Ishikawa (cell line): ENCODE measurements at regions not wholly inside any gene's neighbourhood (a gene's known extent, or its start where the extent isn't known, plus 50 kb on each side); places are given as distances from the start of the nearest gene placed in this dataset.

Experiments used
- CEBPB ChIP-seq: IDR thresholded peaks from 2 replicates; pipeline ENCODE4 v1.6.1; 2012
- CREB1 ChIP-seq: IDR thresholded peaks from 2 replicates; pipeline ENCODE4 v1.6.1; 2012; ENCODE audit warnings: low read depth
- EGR1 ChIP-seq: IDR thresholded peaks from 2 replicates; pipeline ENCODE4 v1.6.1; 2012
- EP300 ChIP-seq: IDR thresholded peaks from 2 replicates; pipeline ENCODE4 v1.6.1; 2012; ENCODE audit warnings: borderline replicate concordance
- FOXM1 ChIP-seq: IDR thresholded peaks from 2 replicates; pipeline ENCODE4 v1.6.1; 2012; ENCODE audit warnings: low read depth, borderline replicate concordance
- MAX ChIP-seq: IDR thresholded peaks from 2 replicates; pipeline ENCODE4 v1.6.1; 2012
- NFIC ChIP-seq: IDR thresholded peaks from 2 replicates; pipeline ENCODE4 v1.6.1; 2012
- RAD21 ChIP-seq: IDR thresholded peaks from 2 replicates; pipeline ENCODE4 v1.6.1; 2012; ENCODE audit warnings: low read depth
- REST ChIP-seq: IDR thresholded peaks from 2 replicates; pipeline ENCODE4 v1.6.1; 2012; ENCODE audit warnings: low read depth, mild to moderate bottlenecking
- TAF1 ChIP-seq: IDR thresholded peaks from 2 replicates; pipeline ENCODE4 v1.6.1; 2012; ENCODE audit warnings: low read depth, mild to moderate bottlenecking
- TCF12 ChIP-seq: IDR thresholded peaks from 2 replicates; pipeline ENCODE4 v1.6.1; 2012; ENCODE audit warnings: low read depth
- TEAD4 ChIP-seq: IDR thresholded peaks from 2 replicates; pipeline ENCODE4 v1.6.1; 2012
- YY1 ChIP-seq: IDR thresholded peaks from 2 replicates; pipeline ENCODE4 v1.6.1; 2012; ENCODE audit warnings: low read depth
- ZBTB7A ChIP-seq: IDR thresholded peaks from 2 replicates; pipeline ENCODE4 v1.6.1; 2012; ENCODE audit warnings: low read depth
- TF ChIP-seq, protein P1 (sequence below): IDR thresholded peaks from 2 replicates; pipeline ENCODE4 v1.6.1; 2012

DNA sequence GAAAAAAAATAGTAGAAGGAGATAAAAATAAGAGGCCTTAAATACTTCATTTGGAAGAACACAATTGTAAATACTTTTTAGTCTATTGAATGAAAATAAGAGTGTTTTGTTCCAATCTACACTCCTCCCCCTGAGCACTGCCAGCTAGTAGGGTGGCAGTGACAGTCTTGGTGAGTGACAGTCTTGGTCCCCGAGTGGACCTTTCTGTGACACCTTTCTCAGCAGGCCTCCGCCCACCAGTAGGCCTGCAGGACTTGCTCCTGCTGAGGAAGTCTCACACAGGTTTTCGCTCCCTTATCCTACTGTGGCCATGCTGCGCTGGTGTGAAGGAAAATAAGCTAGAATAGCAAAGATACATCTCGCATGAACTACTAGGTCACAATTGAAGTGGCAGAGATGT, 666.8 kb downstream of the NR4A2 start:
- no peak for TF ChIP-seq MAX
- TF ChIP-seq, protein P1, sequence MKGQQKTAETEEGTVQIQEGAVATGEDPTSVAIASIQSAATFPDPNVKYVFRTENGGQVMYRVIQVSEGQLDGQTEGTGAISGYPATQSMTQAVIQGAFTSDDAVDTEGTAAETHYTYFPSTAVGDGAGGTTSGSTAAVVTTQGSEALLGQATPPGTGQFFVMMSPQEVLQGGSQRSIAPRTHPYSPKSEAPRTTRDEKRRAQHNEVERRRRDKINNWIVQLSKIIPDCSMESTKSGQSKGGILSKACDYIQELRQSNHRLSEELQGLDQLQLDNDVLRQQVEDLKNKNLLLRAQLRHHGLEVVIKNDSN: no peak
- TF ChIP-seq CREB1: no peak

DNA sequence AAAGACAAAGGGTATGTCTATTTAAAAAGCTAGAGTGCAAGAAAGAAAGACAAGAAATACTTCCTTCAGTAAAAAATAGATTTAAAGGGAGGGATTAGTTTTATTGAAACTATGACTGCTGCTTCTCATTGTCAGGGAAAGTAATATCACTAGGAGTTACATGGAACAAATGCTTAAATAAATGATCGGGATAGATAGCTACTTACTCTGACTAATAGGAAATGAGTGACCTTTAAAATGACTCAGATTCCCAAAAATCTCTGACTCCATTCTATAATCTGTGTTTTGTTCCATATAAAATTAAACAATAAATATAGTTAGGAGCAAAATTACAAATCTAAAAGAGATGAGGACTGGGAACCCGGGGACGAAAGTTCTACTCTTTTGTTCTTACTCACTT, 669.3 kb downstream of the NR4A2 start:
- TF ChIP-seq TEAD4 (no peak), CREB1 (no peak), ZBTB7A (no peak), FOXM1 (no peak), TAF1 (no peak), RAD21 (no peak), CEBPB (no peak), TCF12 (no peak), REST (no peak), EP300 (no peak), EGR1 (no peak), YY1 (no peak), MAX (no peak)
- TF ChIP-seq, protein P1: no peak

- TF ChIP-seq CREB1: no peak
- no peak for TF ChIP-seq EP300
- no peak for TF ChIP-seq ZBTB7A
- TF ChIP-seq TAF1: no peak
- TF ChIP-seq RAD21: no peak
- no peak for TF ChIP-seq REST
- TF ChIP-seq, protein P1: no peak
- TF ChIP-seq NFIC: no peak
- TF ChIP-seq EGR1: no peak
- no peak for TF ChIP-seq TEAD4
Observed at GRCh38 chr2:155662224-155662623, 670.3 kb downstream of the NR4A2 start.

DNA sequence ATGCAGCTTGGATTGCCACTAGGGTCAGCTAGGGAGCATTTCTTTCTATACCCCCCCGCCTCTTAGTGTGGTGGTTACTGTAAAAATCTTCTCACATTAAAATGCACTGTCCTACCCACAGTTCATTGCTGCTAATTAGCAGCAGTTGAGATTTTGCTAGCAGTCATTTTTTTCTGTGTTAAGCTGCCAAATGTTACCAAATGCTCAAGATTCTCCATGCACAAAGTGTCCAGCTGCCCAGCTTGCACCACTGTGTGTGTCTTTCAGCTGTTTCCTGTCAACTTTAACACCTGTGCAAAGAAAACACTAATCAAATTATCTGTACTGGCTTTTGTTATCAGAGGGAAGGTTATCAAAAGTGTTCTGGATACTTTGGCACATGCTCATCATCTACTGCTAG, 679.3 kb downstream of the NR4A2 start:
- TF ChIP-seq EP300: no peak
- no peak for TF ChIP-seq RAD21
- TF ChIP-seq TEAD4: no peak

- TF ChIP-seq TCF12 (no peak), EGR1 (no peak)
Observed at GRCh38 chr2:155651851-155652250, 680.7 kb downstream of the NR4A2 start.

DNA sequence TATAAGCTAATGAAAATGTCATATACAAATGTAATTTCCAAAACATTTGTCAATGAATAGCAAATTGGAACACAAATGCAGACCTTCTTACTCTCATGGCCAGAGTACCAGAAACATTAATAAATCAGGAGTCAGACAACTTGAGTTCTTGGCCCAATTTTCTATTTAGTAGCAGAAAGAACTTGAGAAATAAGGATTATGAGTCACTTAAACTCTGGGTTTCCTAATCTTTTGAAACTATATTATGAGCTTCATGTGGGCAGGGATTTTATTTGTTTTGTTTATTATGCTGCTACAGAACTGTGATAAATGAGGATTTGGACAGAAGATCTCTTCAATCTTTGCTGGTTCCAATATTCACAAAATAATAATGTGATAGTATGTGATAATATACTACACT, 686.7 kb downstream of the NR4A2 start:
- TF ChIP-seq YY1: no peak
- no peak for TF ChIP-seq MAX
- TF ChIP-seq RAD21: no peak
- TF ChIP-seq CREB1: no peak
- no peak for TF ChIP-seq FOXM1
- TF ChIP-seq TAF1: no peak
